Umbilical cord (tissue), 1 donor: ENCODE measurements at regions not wholly inside any gene's neighbourhood (a gene's known extent, or its start where the extent isn't known, plus 50 kb on each side); places are given as distances from the start of the nearest gene placed in this dataset.

Experiments
- DNase-seq: peaks from one replicate; pipeline ENCODE4 v3.0.0-alpha.2; 2015; ENCODE audit warnings: low spot score

- DNase-seq = no peak
Observed at GRCh38 chr2:125490308-125490707, 1165.7 kb upstream of the GYPC start.

GRCh38 chr2:125491663-125492062 is 1164.3 kb upstream of the GYPC start:
- no peak for DNase-seq

GRCh38 chr2:125512313-125512712 is 1143.6 kb upstream of the GYPC start:
- DNase-seq = no peak

GRCh38 chr2:125516496-125517109 is 1139.4 kb upstream of the GYPC start:
- DNase-seq = no peak

- DNase-seq = peak; percentile 4
Observed at GRCh38 chr2:125526093-125526492, 1129.9 kb upstream of the GYPC start.

GRCh38 chr2:125535089-125535488 is 1120.9 kb upstream of the GYPC start:
- DNase-seq = no peak

GRCh38 chr2:125543968-125544514 is 1111.9 kb upstream of the GYPC start:
- DNase-seq = peak; percentile 57

- DNase-seq = no peak
Observed at GRCh38 chr2:125553768-125554167, 1102.2 kb upstream of the GYPC start.

- DNase-seq = no peak
Observed at GRCh38 chr2:125554956-125555355, 1101.0 kb upstream of the GYPC start.

GRCh38 chr2:125559186-125559585 is 1096.8 kb upstream of the GYPC start:
- DNase-seq = no peak

- DNase-seq = no peak
Observed at GRCh38 chr2:125560855-125561254, 1095.1 kb upstream of the GYPC start.

- DNase-seq = no peak
Observed at GRCh38 chr2:125561302-125561701, 1094.7 kb upstream of the GYPC start.

- no peak for DNase-seq
Observed at GRCh38 chr2:125562924-125563323, 1093.0 kb upstream of the GYPC start.

- peak; percentile 41 for DNase-seq
Observed at GRCh38 chr2:125564471-125564870, 1091.5 kb upstream of the GYPC start.

- DNase-seq = no peak
Observed at GRCh38 chr2:125566422-125566821, 1089.5 kb upstream of the GYPC start.

GRCh38 chr2:125567100-125567499 is 1088.9 kb upstream of the GYPC start:
- no peak for DNase-seq

GRCh38 chr2:125572660-125573059 is 1083.3 kb upstream of the GYPC start:
- no peak for DNase-seq

- DNase-seq = no peak
Observed at GRCh38 chr2:125573432-125573831, 1082.5 kb upstream of the GYPC start.

- DNase-seq = no peak
Observed at GRCh38 chr2:125576558-125576957, 1079.4 kb upstream of the GYPC start.

- no peak for DNase-seq
Observed at GRCh38 chr2:125581557-125581956, 1074.4 kb upstream of the GYPC start.

- DNase-seq = peak; percentile 69
Observed at GRCh38 chr2:125582516-125582915, 1073.4 kb upstream of the GYPC start.

GRCh38 chr2:125584732-125585131 is 1071.2 kb upstream of the GYPC start:
- no peak for DNase-seq

- no peak for DNase-seq
Observed at GRCh38 chr2:125588780-125589179, 1067.2 kb upstream of the GYPC start.

- DNase-seq = no peak
Observed at GRCh38 chr2:125591954-125592353, 1064.0 kb upstream of the GYPC start.
